ENCODE measurements at regions not wholly inside any gene's neighbourhood (a gene's known extent, or its start where the extent isn't known, plus 50 kb on each side); places are given as distances from the start of the nearest gene placed in this dataset.

DNA sequence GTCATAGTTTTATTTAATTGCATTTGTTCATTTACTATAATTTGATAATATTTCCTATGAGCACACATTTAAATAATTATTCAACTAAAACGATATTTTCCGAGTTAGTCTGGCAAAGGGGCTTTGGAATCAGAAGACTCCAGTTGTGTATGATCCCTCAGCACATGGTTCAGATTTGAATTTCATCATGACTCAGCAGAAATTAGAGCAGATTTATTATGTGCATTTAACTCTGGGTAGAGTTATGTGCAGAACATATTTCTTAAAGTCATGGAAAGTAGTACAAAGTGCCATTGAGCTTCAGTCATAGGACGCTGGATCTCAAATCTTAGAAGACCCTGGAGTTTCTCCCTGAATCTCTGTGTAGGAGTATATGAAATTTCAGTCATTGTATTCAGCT, 106.7 kb downstream of the ADCYAP1 start:
- no peak for ATAC-seq
- TF ChIP-seq ARNTL (CRISPR knock-in tag; IDR thresholded peaks at IDR 0.05; ENCODE audit: borderline replicate concordance, low read depth) (no peak), ZFP3 (CRISPR knock-in tag; IDR thresholded peaks at IDR 0.05) (no peak), OSR1 (CRISPR knock-in tag; IDR thresholded peaks at IDR 0.05) (no peak)

DNA sequence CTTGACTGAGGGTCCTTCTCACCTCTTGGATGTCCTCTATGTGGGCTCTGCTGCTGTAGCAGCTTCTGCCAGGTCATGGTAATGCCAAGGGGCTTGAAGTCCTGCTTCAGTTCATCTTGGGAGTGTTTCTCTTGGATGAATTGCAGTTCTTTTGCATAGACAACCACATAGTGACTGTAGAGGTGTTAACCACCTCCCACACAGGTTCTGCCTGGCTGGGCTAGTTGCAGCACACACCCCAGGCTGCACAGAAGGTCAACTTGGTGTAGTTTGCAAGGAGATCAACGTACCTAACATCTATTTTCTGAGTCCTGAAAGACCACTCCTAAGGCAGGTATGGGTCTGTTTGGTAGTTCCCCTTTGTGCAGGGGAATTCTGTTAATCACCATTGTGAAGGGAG, 108.1 kb downstream of the ADCYAP1 start:
- ATAC-seq = no peak
- TF ChIP-seq ZNF565 (CRISPR knock-in tag; conservative IDR thresholded peaks at IDR 0.05; ENCODE audit: low read depth) (no peak), SNAI2 (CRISPR knock-in tag; IDR thresholded peaks at IDR 0.05) (no peak), ESRRG (CRISPR knock-in tag; IDR thresholded peaks at IDR 0.05) (no peak), ARNTL (CRISPR knock-in tag; IDR thresholded peaks at IDR 0.05; ENCODE audit: borderline replicate concordance, low read depth) (no peak), ZC3H10 (CRISPR knock-in tag; IDR thresholded peaks at IDR 0.05) (no peak), TOX (CRISPR knock-in tag; IDR thresholded peaks at IDR 0.05; ENCODE audit: borderline replicate concordance) (no peak), CSDC2 (CRISPR knock-in tag; IDR thresholded peaks at IDR 0.05) (no peak), ZNF70 (CRISPR knock-in tag; IDR thresholded peaks at IDR 0.05) (no peak), ISL1 (CRISPR knock-in tag; IDR thresholded peaks at IDR 0.05) (no peak), PPARA (CRISPR knock-in tag; IDR thresholded peaks at IDR 0.05; ENCODE audit: borderline replicate concordance) (no peak), ZFP3 (CRISPR knock-in tag; IDR thresholded peaks at IDR 0.05) (no peak), RARB (CRISPR knock-in tag; IDR thresholded peaks at IDR 0.05) (no peak), TCF4 (CRISPR knock-in tag; IDR thresholded peaks at IDR 0.05; ENCODE audit: borderline replicate concordance) (no peak)
- TF ChIP-seq, protein P1, sequence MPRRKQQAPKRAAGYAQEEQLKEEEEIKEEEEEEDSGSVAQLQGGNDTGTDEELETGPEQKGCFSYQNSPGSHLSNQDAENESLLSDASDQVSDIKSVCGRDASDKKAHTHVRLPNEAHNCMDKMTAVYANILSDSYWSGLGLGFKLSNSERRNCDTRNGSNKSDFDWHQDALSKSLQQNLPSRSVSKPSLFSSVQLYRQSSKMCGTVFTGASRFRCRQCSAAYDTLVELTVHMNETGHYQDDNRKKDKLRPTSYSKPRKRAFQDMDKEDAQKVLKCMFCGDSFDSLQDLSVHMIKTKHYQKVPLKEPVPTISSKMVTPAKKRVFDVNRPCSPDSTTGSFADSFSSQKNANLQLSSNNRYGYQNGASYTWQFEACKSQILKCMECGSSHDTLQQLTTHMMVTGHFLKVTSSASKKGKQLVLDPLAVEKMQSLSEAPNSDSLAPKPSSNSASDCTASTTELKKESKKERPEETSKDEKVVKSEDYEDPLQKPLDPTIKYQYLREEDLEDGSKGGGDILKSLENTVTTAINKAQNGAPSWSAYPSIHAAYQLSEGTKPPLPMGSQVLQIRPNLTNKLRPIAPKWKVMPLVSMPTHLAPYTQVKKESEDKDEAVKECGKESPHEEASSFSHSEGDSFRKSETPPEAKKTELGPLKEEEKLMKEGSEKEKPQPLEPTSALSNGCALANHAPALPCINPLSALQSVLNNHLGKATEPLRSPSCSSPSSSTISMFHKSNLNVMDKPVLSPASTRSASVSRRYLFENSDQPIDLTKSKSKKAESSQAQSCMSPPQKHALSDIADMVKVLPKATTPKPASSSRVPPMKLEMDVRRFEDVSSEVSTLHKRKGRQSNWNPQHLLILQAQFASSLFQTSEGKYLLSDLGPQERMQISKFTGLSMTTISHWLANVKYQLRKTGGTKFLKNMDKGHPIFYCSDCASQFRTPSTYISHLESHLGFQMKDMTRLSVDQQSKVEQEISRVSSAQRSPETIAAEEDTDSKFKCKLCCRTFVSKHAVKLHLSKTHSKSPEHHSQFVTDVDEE (CRISPR knock-in tag; IDR thresholded peaks at IDR 0.05) = no peak
- TF ChIP-seq, protein P2, sequence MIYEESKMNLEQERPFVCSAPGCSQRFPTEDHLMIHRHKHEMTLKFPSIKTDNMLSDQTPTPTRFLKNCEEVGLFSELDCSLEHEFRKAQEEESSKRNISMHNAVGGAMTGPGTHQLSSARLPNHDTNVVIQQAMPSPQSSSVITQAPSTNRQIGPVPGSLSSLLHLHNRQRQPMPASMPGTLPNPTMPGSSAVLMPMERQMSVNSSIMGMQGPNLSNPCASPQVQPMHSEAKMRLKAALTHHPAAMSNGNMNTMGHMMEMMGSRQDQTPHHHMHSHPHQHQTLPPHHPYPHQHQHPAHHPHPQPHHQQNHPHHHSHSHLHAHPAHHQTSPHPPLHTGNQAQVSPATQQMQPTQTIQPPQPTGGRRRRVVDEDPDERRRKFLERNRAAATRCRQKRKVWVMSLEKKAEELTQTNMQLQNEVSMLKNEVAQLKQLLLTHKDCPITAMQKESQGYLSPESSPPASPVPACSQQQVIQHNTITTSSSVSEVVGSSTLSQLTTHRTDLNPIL (CRISPR knock-in tag; IDR thresholded peaks at IDR 0.05; ENCODE audit: low read depth) = no peak
- TF ChIP-seq, protein P3, sequence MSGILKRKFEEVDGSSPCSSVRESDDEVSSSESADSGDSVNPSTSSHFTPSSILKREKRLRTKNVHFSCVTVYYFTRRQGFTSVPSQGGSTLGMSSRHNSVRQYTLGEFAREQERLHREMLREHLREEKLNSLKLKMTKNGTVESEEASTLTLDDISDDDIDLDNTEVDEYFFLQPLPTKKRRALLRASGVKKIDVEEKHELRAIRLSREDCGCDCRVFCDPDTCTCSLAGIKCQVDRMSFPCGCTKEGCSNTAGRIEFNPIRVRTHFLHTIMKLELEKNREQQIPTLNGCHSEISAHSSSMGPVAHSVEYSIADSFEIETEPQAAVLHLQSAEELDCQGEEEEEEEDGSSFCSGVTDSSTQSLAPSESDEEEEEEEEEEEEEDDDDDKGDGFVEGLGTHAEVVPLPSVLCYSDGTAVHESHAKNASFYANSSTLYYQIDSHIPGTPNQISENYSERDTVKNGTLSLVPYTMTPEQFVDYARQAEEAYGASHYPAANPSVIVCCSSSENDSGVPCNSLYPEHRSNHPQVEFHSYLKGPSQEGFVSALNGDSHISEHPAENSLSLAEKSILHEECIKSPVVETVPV (CRISPR knock-in tag; IDR thresholded peaks at IDR 0.05) = no peak
- TF ChIP-seq, protein P4, sequence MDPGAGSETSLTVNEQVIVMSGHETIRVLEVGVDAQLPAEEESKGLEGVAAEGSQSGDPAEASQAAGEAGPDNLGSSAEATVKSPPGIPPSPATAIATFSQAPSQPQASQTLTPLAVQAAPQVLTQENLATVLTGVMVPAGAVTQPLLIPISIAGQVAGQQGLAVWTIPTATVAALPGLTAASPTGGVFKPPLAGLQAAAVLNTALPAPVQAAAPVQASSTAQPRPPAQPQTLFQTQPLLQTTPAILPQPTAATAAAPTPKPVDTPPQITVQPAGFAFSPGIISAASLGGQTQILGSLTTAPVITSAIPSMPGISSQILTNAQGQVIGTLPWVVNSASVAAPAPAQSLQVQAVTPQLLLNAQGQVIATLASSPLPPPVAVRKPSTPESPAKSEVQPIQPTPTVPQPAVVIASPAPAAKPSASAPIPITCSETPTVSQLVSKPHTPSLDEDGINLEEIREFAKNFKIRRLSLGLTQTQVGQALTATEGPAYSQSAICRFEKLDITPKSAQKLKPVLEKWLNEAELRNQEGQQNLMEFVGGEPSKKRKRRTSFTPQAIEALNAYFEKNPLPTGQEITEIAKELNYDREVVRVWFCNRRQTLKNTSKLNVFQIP (CRISPR knock-in tag; IDR thresholded peaks at IDR 0.05; ENCODE audit: borderline replicate concordance, low read depth) = no peak

DNA sequence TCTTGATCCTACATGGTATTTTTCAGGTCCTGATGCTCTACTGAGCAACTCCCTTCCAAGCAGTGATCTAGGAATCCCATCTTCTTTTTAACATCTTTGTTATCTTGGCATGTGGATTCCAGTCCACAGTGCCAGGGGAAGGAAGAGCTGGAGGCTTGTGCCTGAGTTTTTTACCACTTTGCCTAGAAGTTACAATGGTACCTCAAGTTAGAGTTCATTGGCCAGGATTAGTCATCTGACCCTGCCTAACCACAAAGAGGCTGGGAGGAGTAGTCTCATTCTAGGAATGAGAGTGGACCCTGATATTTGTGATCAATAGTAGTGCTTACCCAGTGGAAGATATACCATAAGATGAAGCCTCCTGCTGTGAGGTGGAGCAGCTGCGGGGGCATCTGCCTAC, 109.3 kb downstream of the ADCYAP1 start:
- no peak for TF ChIP-seq CSDC2 (CRISPR knock-in tag; IDR thresholded peaks at IDR 0.05)
- no peak for TF ChIP-seq TCF4 (CRISPR knock-in tag; IDR thresholded peaks at IDR 0.05; ENCODE audit: borderline replicate concordance)
- no peak for TF ChIP-seq ZC3H10 (CRISPR knock-in tag; IDR thresholded peaks at IDR 0.05)
- no peak for TF ChIP-seq GLIS3 (CRISPR knock-in tag; IDR thresholded peaks at IDR 0.05)
- TF ChIP-seq, protein P4 (CRISPR knock-in tag; IDR thresholded peaks at IDR 0.05; ENCODE audit: borderline replicate concordance, low read depth) = no peak
- no peak for TF ChIP-seq ZFP3 (CRISPR knock-in tag; IDR thresholded peaks at IDR 0.05)
- no peak for TF ChIP-seq BACH2 (CRISPR knock-in tag; IDR thresholded peaks at IDR 0.05; ENCODE audit: borderline replicate concordance)
- TF ChIP-seq, protein P1 (CRISPR knock-in tag; IDR thresholded peaks at IDR 0.05) = no peak
- TF ChIP-seq RARB (CRISPR knock-in tag; IDR thresholded peaks at IDR 0.05) = no peak
- ATAC-seq = no peak

Data from SK-N-SH treated with all-trans-retinoic acid at 6 μM for 48 hours (cell line).